ENCODE measurements at regions not wholly inside any gene's neighbourhood (a gene's known extent, or its start where the extent isn't known, plus 50 kb on each side); places are given as distances from the start of the nearest gene placed in this dataset.
"Not testable (repeated sequence)": the region's sequence is repeated elsewhere in the genome, so short reads cannot be mapped to it uniquely, and the experiment has no call there.

- no peak for FAIRE-seq
- DNase-seq (ENCODE audit: low spot score): no peak
Measured at GRCh38 chr14:39614297-39614923, 182.2 kb upstream of the FBXO33 start.

GRCh38 chr14:39609119-39609518 lies 176.9 kb upstream of the FBXO33 start:
- FAIRE-seq (no peak), DNase-seq (ENCODE audit: low spot score) (no peak)

DNA sequence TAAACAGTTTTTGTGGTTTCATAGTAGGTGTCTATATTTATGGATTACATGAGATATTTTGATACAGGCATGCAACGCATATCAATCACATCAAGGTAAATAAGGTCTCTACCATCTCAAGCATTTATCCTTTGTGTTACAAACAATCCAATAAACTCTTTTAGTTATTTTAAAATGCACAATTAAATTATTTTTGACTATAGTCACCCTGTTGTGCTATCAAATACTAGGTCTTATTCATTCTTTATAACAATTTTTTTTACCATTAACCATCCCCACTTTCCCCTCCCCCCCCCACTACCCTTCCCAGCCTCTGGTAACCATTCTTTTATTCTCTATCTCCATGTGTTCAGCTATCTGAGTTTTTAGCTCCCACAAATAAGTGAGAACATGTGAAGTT lies 175.7 kb upstream of the FBXO33 start:
- FAIRE-seq (no peak), DNase-seq (ENCODE audit: low spot score) (no peak)

- FAIRE-seq (no peak), DNase-seq (ENCODE audit: low spot score) (no peak)
Measured at GRCh38 chr14:39603942-39604341, 171.7 kb upstream of the FBXO33 start.

- FAIRE-seq (no peak), DNase-seq (ENCODE audit: low spot score) (no peak)
Measured at GRCh38 chr14:39593377-39593776, 161.1 kb upstream of the FBXO33 start.

- DNase-seq (ENCODE audit: low spot score): no peak
- no peak for FAIRE-seq
Measured at GRCh38 chr14:39592116-39592789, 160.0 kb upstream of the FBXO33 start.

DNA sequence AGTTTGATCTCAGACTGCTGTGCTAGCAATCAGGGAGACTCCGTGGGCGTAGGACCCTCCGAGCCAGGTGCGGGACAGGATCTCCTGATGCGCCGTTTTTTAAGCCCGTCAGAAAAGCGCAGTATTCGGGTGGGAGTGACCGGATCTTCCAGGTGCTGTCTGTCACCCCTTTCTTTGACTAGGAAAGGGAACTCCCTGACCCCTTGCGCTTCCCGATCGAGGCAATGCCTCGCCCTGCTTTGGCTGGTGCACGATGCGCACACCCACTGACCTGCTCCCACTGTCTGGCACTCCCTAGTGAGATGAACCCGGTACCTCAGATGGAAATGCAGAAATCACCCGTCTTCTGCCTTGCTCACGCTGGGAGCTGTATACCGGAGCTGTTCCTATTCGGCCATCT lies 157.6 kb upstream of the FBXO33 start:
- DNase-seq (ENCODE audit: low spot score); FAIRE-seq: not testable (repeated sequence)

DNA sequence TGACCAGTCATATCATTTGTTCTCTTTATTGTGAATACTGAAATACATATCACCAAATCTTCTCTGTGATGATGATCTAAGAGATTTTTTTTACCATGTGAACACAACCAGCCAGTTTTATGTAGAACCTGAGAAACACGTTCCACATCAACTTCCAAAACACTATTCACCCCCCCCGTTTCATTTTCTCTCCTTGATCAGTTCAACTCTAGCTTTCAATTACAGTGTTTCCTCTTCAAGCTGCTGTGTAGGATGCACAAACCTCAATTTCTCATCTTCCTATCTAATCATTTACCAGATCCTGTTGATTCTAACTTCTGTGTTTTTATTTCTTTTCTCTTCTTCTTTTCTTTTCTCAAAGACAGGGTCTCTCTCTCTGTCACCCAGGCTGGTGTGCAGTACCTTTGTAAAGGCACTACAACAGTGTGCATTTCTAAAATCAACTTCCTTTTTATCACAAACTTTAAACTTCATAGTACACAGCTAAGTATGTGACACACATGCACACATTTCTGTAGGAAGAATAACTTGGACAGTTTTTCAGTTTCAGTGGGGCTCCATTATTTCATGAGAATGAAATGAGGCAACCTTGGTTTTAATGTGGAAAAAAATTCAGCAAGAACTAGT lies 149.9 kb upstream of the FBXO33 start:
- FAIRE-seq (no peak), DNase-seq (ENCODE audit: low spot score) (no peak)

DNA sequence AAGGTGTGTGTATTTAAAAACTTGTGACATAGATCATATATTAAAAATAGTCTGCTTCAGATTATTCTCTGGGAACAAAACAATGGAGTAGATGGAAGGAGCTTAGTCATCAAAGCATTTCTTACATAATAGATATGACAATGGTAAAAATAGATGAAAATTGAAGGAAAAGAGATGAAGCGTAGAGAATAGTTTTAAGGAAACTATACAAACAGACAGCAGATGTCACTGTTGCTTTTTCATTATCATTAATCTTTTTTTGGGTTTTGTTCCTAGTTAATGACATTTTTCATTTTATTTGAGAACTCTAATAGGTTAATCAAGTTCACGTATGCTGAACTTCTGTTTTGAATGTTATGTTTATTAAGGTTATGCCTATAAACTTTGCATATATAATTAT lies 149.2 kb upstream of the FBXO33 start:
- FAIRE-seq (no peak), DNase-seq (ENCODE audit: low spot score) (no peak)

GRCh38 chr14:39580696-39581095 lies 148.5 kb upstream of the FBXO33 start:
- FAIRE-seq: no peak
- DNase-seq (ENCODE audit: low spot score): no peak

GRCh38 chr14:39576736-39577135 lies 144.5 kb upstream of the FBXO33 start:
- DNase-seq (ENCODE audit: low spot score): peak; percentile 16
- FAIRE-seq: no peak

- no peak for DNase-seq (ENCODE audit: low spot score)
Measured at GRCh38 chr14:39576258-39576657, 144.0 kb upstream of the FBXO33 start.

DNA sequence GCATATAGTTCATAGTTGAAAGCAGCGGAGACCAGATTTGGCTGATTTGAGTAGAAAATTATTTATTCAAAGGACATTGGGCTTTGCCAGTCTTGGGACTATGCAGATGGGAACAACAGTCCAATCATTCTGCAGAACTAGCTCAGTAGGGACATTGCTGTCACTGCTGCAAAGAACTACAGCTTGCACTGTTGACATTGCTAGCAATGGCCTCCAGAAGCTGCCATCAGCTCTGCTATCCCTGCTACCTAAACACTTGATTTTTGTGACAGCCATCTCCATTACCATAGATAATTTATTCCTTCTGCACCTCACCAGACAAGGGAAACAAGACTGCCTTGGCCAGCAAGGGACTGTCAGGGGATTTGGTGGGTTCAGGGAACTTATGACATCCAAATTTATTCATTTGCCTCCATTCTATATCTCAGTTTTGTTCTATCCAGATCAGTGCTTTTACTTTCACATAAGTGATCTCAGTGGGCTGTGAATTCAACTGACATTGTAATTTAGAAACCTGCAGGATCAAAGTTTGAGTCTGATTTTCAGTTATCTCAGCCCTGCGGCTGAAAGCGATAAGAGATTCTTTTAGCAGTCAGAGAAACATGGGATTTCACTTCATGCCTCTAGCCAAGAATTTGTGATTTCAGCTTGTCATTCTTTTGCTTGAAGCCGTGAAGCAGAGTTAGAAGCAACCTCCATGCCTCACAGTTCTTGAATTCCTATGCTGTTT lies 136.7 kb upstream of the FBXO33 start:
- no peak for DNase-seq (ENCODE audit: low spot score)
- FAIRE-seq: no peak

More at GRCh38 chr14:39576258-39576657, 144.0 kb upstream of the FBXO33 start:
- no peak for FAIRE-seq

GRCh38 chr14:39566795-39567194 lies 134.6 kb upstream of the FBXO33 start:
- DNase-seq (ENCODE audit: low spot score) (no peak), FAIRE-seq (no peak)

GRCh38 chr14:39563361-39563760 lies 131.1 kb upstream of the FBXO33 start:
- FAIRE-seq: no peak
- DNase-seq (ENCODE audit: low spot score): no peak

GRCh38 chr14:39562175-39562574 lies 129.9 kb upstream of the FBXO33 start:
- DNase-seq (ENCODE audit: low spot score) (no peak), FAIRE-seq (no peak)

DNA sequence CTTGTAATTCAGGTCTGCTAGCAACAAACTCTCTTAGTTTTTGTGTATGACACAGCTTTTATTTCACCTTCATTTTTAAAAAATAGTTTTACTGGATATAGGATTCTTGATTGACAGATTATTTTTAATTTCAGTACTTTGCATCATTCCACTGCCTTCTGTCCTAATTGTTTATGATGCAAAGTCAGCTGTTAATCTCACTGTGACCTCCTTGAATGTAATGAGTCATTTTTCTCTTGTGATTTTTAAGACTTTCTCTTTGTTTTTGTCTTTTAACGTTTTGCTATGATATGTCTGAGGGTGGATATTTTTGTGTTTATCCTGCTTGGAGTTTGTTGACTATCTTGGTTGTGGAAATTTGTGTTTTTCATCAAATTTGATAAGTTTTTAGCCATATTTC lies 126.3 kb upstream of the FBXO33 start:
- DNase-seq (ENCODE audit: low spot score) (no peak), FAIRE-seq (no peak)

DNA sequence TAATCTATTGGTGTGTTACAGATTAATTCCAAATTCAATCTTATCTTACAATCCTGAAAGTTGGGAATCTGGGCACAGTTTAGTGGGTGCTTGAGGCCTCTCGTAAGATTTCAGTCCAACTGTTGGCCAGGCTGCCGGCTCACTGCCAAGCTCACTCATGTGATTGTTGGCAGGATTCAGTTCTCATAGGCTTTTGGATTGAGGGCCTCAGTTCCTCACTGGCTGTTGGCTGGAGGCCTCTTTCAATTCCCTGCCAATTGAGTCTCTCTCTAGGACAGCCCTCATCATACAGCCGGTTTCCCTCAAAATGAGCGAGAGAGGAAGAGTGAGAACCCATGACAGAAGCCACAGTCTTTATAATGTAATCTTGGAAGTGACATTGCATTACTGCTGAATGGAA lies 123.5 kb upstream of the FBXO33 start:
- DNase-seq (ENCODE audit: low spot score) (no peak), FAIRE-seq (no peak)

GRCh38 chr14:39554576-39554975 lies 122.3 kb upstream of the FBXO33 start:
- FAIRE-seq: no peak
- DNase-seq (ENCODE audit: low spot score): no peak

- no peak for FAIRE-seq
- DNase-seq (ENCODE audit: low spot score): no peak
Measured at GRCh38 chr14:39548358-39548757, 116.1 kb upstream of the FBXO33 start.

DNA sequence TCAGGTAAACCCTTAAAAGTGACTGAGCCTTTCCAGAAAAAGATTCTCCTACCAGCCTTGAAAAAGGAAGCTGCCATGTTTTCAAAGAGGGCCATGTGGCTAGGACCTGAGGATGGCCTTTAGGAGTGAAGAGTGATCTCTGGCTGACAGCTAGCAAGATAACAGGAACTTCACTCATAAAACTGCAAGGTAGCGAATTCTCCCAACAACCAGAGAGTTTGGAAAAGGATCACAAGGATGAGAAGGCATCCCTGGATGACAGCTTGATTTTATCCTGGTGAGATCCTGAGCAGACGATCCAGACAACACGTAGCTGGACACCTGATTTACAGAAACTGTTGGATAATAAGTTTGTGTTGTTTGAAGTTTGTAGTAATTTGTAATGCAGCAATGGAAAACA lies 115.6 kb upstream of the FBXO33 start:
- FAIRE-seq: no peak

GRCh38 chr14:39505812-39506211 lies 73.6 kb upstream of the FBXO33 start:
- FAIRE-seq: no peak

More for the DNA sequence above, 115.6 kb upstream of the FBXO33 start:
- DNase-seq (ENCODE audit: low spot score): no peak

More at GRCh38 chr14:39505812-39506211, 73.6 kb upstream of the FBXO33 start:
- no peak for DNase-seq (ENCODE audit: low spot score)
